Smooth muscle cell (in vitro differentiated cells): ENCODE measurements at regions not wholly inside any gene's neighbourhood (a gene's known extent, or its start where the extent isn't known, plus 50 kb on each side); places are given as distances from the start of the nearest gene placed in this dataset.

Source experiments
- DNase-seq: peaks from one replicate; lab custom pipeline; 2025; ENCODE audit not compliant: unreplicated experiment; lab: John Stamatoyannopoulos, UW
- H2AFZ ChIP-seq: fragments of 200-600 bp; sonication (generic); 2 replicates; pipeline ENCODE4 v1.6.0; 2016; ENCODE audit warnings: antibody characterized with exemption, low read depth, mild to moderate bottlenecking
- H3F3A ChIP-seq: fragments of 200-600 bp; sonication (generic); 2 replicates; pipeline ENCODE4 v1.6.0; 2017; ENCODE audit warnings: antibody characterized with exemption, low read depth
- H3K27ac ChIP-seq: fragments of 200-600 bp; sonication (generic); 2 replicates; pipeline ENCODE4 v1.5.1; 2016; ENCODE audit warnings: low read depth, mild to moderate bottlenecking
- H3K27me3 ChIP-seq: fragments of 200-600 bp; sonication (generic); 2 replicates; pipeline ENCODE4 v1.6.1; 2016; ENCODE audit warnings: low read depth, mild to moderate bottlenecking
- H3K36me3 ChIP-seq: fragments of 200-600 bp; sonication (generic); 2 replicates; pipeline ENCODE4 v1.5.1; 2016; ENCODE audit warnings: low read depth
- H3K4me1 ChIP-seq: fragments of 200-600 bp; sonication (generic); 2 replicates; pipeline ENCODE4 v1.5.1; 2016; ENCODE audit warnings: low read depth
- H3K4me2 ChIP-seq: fragments of 200-600 bp; sonication (generic); 2 replicates; pipeline ENCODE4 v1.6.0; 2016; ENCODE audit warnings: mild to moderate bottlenecking
- H3K4me3 ChIP-seq: fragments of 200-600 bp; sonication (generic); 2 replicates; pipeline ENCODE4 v1.5.1; 2016; ENCODE audit warnings: mild to moderate bottlenecking
- H3K79me2 ChIP-seq: fragments of 200-600 bp; sonication (generic); 2 replicates; pipeline ENCODE4 v1.6.0; 2016; ENCODE audit warnings: low read depth, mild to moderate bottlenecking
- H3K9ac ChIP-seq: fragments of 200-600 bp; sonication (generic); 2 replicates; pipeline ENCODE4 v1.6.0; 2016; ENCODE audit warnings: low read depth
- H3K9me3 ChIP-seq: fragments of 200-600 bp; sonication (generic); replicated peaks from 2 replicates; pipeline ENCODE4 v1.5.1; 2016; ENCODE audit warnings: low read depth
- H4K20me1 ChIP-seq: fragments of 200-600 bp; sonication (generic); 2 replicates; pipeline ENCODE4 v1.6.0; 2016; ENCODE audit warnings: low read depth
- WGBS: methylation state at CpG from one replicate; pipeline ENCODE4 v1.1.7; 2016; ENCODE audit warnings: low lambda C conversion rate; 5-methylcytosine and 5-hydroxymethylcytosine counted together
- TF ChIP-seq, protein P1 (sequence below): fragments of 200-600 bp; sonication (generic); IDR thresholded peaks from 2 replicates; pipeline ENCODE4 v1.5.1; 2017; ENCODE audit warnings: borderline replicate concordance, mild to moderate bottlenecking, antibody characterized with exemption; ENCODE audit not compliant: insufficient read depth, poor library complexity, severe bottlenecking

GRCh38 chr2:211133766-211134165, 577.4 kb downstream of the CPS1 start:
- H3K9me3 ChIP-seq, result no peaks in the 10 kb centered on the region
- no peaks in the 10 kb centered on the region for H4K20me1 ChIP-seq
- no peaks in the 10 kb centered on the region for H3F3A ChIP-seq
- WGBS, result 86% methylated on average over 1 of the region's 1 CpG
- H3K27me3 ChIP-seq, result no peaks in the 10 kb centered on the region
- H3K4me2 ChIP-seq, result no peak overlapping the region
- H3K4me3 ChIP-seq, result no peak overlapping the region
- no peak overlapping the region for H3K27ac ChIP-seq
- no peaks in the 10 kb centered on the region for H3K79me2 ChIP-seq
- H3K36me3 ChIP-seq, result no peaks in the 10 kb centered on the region
- no peak for DNase-seq
- H3K4me1 ChIP-seq, result no peaks in the 10 kb centered on the region
- H2AFZ ChIP-seq, result no peak overlapping the region
- no peak overlapping the region for H3K9ac ChIP-seq
- TF ChIP-seq, protein P1, sequence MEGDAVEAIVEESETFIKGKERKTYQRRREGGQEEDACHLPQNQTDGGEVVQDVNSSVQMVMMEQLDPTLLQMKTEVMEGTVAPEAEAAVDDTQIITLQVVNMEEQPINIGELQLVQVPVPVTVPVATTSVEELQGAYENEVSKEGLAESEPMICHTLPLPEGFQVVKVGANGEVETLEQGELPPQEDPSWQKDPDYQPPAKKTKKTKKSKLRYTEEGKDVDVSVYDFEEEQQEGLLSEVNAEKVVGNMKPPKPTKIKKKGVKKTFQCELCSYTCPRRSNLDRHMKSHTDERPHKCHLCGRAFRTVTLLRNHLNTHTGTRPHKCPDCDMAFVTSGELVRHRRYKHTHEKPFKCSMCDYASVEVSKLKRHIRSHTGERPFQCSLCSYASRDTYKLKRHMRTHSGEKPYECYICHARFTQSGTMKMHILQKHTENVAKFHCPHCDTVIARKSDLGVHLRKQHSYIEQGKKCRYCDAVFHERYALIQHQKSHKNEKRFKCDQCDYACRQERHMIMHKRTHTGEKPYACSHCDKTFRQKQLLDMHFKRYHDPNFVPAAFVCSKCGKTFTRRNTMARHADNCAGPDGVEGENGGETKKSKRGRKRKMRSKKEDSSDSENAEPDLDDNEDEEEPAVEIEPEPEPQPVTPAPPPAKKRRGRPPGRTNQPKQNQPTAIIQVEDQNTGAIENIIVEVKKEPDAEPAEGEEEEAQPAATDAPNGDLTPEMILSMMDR, result no peak

DNA sequence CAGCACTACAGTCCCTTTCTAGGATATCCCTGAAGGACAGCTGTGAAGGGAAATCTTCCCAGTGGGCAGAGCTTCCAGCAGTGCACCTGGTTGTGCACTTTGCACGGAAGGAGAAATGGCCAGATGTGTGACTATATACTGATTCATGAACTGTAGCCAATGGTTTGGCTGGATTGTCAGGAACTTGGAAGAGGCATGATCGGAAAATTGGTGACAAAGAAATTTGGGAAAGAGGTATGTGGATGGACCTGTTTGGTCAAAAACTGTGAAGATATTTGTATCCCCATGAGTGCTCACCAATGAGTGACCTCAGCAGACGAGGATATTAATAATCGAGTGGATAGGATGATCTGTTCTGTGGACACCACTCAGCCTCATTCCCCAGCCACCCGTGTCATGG, 582.2 kb downstream of the CPS1 start:
- H3K4me3 ChIP-seq, result no peak overlapping the region
- H3K27ac ChIP-seq, result no peak overlapping the region
- H3F3A ChIP-seq, result no peaks in the 10 kb centered on the region
- H4K20me1 ChIP-seq, result no peaks in the 10 kb centered on the region
- no peak overlapping the region for H2AFZ ChIP-seq
- WGBS, result 93% methylated on average over 5 of the region's 5 CpGs
- H3K4me2 ChIP-seq, result no peak overlapping the region
- H3K4me1 ChIP-seq, result no peaks in the 10 kb centered on the region
- H3K9me3 ChIP-seq, result no peaks in the 10 kb centered on the region
- H3K79me2 ChIP-seq, result no peaks in the 10 kb centered on the region
- TF ChIP-seq, protein P1, result no peak
- no peak for DNase-seq
- no peak overlapping the region for H3K9ac ChIP-seq
- H3K36me3 ChIP-seq, result no peaks in the 10 kb centered on the region
- no peaks in the 10 kb centered on the region for H3K27me3 ChIP-seq

GRCh38 chr2:211141646-211142045, 585.2 kb downstream of the CPS1 start:
- H3K9ac ChIP-seq, result no peak overlapping the region
- H4K20me1 ChIP-seq, result no peaks in the 10 kb centered on the region
- H3K36me3 ChIP-seq, result no peaks in the 10 kb centered on the region
- H3K4me2 ChIP-seq, result no peak overlapping the region
- no peaks in the 10 kb centered on the region for H3K27me3 ChIP-seq
- H3K27ac ChIP-seq, result no peak overlapping the region
- H3K4me3 ChIP-seq, result no peak overlapping the region
- H3K9me3 ChIP-seq, result no peaks in the 10 kb centered on the region
- H3K4me1 ChIP-seq, result no peaks in the 10 kb centered on the region
- 80% methylated on average over 4 of the region's 4 CpGs for WGBS
- no peak for DNase-seq
- H2AFZ ChIP-seq, result no peak overlapping the region
- H3K79me2 ChIP-seq, result no peaks in the 10 kb centered on the region
- no peaks in the 10 kb centered on the region for H3F3A ChIP-seq
- TF ChIP-seq, protein P1, result no peak

DNA sequence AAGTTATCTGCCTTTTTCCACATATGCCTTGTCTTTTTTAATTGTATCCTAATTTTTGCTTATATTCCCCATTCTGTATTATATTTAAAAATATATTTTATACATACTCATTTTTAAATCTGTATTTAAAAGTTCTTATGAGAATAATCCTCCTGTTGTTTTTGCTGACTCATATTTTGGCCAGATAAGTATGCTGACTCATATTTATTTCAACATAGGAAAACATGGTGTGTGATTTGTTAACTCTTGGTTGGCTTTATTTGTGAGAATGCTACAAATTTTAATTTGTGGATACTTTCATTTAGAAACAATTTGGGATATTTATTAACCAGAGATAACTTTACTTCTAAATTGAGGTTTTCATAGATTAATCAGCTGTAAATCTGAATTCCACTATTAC, 587.7 kb downstream of the CPS1 start:
- H3K27ac ChIP-seq, result no peak overlapping the region
- no peaks in the 10 kb centered on the region for H3K79me2 ChIP-seq
- no peaks in the 10 kb centered on the region for H3K36me3 ChIP-seq
- TF ChIP-seq, protein P1, result no peak
- no peak overlapping the region for H2AFZ ChIP-seq
- no peak overlapping the region for H3K4me3 ChIP-seq
- no peaks in the 10 kb centered on the region for H3K27me3 ChIP-seq
- no peak for DNase-seq
- H3F3A ChIP-seq, result no peaks in the 10 kb centered on the region
- no peaks in the 10 kb centered on the region for H3K9me3 ChIP-seq
- no peak overlapping the region for H3K4me2 ChIP-seq
- no peaks in the 10 kb centered on the region for H4K20me1 ChIP-seq
- H3K9ac ChIP-seq, result no peak overlapping the region
- H3K4me1 ChIP-seq, result no peaks in the 10 kb centered on the region
